GM18867 (cell line): ENCODE measurements at regions not wholly inside any gene's neighbourhood (a gene's known extent, or its start where the extent isn't known, plus 50 kb on each side); places are given as distances from the start of the nearest gene placed in this dataset.
"Not testable (repeated sequence)": the region's sequence is repeated elsewhere in the genome, so short reads cannot be mapped to it uniquely, and the experiment has no call there.

Source experiments
- ATAC-seq: cut with Tn5 transposase; IDR thresholded peaks from one replicate; pipeline ENCODE4 v1.9.1; 2021; ENCODE audit warnings: mild to moderate bottlenecking, moderate library complexity; ENCODE audit not compliant: unreplicated experiment

DNA sequence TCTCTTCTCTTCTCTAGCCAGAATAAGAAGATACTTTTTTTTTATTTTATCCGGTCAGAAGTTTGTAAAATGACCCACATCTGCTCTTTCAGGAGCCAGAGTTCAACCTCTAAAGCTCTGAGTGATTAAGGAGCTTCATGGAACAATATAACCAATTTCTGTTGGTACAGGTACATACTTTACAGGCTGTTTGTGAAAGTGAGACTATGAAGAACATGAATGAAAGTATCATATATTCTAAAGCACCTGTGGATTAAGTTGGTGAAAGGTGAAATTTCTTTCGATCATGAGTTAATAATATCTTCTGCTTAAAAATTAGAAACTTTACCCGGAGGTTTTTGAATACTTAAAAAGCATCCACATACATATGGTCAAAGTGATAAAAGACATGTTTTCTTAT lies 65.2 kb downstream of the DMRT2 start:
- ATAC-seq = no peak

DNA sequence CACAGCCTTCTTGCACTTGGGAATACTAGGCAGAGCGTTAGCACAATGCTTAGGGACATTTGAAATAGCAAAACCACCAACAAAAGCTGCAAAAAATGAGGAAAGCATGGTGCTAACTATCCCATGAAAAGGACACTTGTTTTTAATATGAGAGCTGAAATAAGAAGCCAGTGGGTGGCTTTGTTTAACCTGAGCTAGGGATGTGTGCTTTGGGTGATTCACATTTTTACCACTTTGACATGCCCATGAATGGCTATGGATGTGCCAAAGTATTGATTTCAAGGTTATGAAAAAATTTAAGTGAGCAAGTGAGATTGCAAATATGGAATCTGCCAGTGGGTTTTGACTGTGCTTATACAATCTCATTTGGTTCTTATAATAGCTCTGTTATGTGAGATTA lies 67.3 kb downstream of the DMRT2 start:
- ATAC-seq = no peak

DNA sequence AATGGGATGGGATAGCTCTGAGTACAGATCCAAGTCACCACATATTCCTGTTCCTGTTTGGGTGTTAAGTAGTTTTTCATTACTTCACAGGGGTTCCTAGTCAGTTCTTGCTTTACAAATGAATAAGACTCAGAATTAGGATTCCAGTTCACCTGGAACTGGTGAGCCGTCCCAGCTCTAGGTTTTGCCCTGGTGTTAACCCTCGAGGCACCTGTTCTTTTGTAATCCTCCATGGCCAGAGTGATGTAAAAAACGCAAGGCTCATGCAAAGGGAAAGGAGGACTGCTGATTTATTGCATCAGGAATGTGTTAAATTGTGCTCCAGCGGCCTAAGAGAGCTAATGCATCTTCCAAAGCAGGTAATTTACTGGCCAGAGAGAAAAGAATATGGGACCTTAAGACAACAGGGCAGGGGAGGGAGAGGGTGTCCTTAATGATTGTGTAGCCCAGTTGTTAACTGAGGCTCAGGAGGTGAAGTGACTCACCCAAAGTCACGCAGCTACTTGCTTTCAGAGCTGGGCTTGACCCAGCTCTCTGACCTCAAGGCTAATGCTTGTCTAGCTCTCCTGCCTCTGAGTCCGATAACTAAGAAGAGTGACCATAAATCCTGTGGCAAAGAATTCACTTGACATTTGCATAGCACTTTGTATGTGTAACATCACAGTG lies 70.5 kb downstream of the DMRT2 start:
- ATAC-seq = no peak

DNA sequence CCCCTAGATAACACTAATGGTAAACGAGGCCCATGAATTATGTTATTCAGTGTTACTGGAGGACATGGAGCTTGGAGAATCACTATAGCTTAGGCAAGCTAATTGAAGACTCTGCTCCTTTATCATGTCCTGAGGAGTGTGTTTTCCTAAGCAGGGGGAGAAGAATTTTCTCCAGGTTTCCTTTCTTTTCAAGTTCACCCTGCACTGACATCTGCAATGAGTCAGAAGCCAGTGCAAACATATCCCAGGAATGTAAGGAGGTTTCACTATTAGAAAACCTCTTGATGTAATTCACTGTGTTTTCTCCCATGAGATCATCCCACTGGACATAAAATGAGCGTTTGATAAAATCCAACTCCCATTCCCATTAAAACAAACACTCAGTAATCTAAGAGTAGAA lies 75.6 kb downstream of the DMRT2 start:
- no peak for ATAC-seq

DNA sequence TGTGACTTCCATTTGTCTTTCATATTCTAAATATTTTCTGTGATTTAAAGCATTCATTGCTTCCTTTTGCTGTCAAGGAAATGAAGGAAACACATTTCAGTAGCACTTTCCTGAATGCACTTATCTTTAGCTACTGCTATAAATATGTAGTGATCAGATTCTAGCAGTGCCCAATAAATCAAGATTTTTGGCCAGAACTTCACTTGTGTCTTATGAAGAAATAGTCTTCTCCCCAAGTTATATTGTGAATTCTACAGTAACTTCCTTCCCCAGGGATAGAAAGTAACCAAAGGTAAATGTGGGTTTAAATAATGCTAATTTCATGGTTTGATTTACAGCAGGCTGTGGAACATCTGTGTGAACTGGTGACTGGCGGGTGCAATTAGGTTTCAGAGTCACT lies 77.9 kb downstream of the DMRT2 start:
- ATAC-seq = no peak

DNA sequence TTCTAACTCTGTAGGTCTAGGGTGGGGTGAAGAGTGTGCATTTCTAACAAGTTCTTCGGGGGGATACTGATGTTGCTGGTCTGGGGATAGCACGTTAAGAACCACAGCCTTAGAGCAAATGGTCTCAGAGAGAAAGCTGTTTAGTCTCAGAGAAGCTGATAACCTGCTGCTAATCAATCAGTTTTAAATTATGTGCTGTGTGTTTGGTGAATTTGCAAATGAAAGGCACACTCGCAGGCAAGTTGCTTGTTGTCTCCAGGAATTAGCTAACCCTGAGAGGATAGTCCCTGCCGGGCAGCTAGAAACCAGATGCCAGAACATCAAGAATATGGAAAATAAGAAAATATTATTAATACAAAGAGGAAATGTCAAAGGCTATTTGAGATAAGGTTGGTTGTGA lies 79.2 kb downstream of the DMRT2 start:
- no peak for ATAC-seq

DNA sequence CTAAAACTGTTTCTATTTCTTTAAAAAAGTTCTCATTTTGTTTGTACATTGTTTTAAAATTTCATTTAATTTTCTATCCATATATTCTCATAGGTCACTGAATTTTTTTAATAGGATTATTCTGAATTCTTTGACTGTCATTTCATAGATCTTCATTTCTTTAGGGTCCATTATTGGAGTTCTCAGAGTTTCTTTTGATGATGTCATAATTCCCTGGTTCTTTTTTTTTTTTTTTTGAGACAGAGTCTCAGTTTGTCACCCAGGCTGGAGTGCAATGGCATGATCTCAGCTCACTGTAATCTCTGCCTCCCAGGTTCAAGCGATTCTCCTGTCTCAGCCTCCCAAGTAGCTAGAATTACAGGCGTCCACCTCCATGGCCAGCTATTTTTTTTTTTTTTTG lies 89.9 kb downstream of the DMRT2 start:
- ATAC-seq = no peak

DNA sequence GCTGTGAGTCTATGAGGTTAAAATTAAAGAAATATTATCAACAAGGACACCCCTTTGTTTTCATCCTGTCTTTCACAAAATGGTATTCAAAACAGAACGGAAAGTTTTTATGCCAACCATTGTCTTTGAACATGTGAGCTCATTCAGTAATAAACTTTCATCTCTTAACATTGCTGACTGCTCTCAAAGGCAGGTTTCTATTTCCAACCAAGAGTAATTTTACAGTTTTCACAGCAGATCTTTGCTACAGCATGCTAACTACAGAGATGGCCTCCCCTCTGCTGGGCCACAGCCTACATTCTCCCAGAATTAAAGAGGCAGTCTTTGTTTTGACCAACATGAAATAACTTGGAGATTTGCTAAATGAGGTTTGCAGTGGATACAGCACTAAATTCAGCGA lies 101.5 kb downstream of the DMRT2 start:
- no peak for ATAC-seq

DNA sequence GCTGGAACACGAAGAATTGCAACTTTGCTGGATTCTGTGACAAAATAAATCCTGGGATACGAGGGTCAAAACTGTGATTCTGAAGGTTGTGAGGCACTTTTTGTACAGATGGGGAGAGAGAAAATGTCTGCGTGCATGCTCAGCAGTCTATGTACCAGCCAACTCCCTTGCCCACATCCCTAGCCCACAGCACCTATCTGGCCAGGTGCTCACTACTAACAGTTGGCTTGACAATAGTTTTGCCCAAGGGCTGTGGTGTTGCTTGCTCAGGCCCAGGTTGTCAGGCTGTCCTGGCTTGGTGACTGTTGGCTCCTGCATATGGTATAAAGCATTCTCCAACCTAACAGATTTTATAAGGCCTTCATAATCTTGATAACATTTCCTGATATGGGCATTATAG lies 102.0 kb downstream of the DMRT2 start:
- no peak for ATAC-seq

DNA sequence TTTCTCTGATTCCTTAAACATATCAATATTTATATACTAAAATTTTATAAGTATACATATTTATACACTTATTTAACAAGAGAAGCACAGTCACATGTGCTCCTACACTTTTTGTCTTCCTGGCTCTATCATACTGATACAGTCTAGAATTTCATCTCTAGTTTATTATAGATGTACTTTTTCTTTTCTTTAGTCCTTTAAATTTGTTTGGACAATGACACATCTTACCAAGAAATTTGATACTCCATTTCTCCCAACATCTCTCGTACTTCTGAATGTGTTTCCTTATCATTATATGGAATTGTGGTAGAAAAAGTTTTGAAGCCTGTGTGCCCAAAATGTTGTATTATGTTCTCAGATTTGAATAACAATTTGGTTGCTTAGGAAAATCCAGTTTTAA lies 104.6 kb downstream of the DMRT2 start:
- no peak for ATAC-seq

DNA sequence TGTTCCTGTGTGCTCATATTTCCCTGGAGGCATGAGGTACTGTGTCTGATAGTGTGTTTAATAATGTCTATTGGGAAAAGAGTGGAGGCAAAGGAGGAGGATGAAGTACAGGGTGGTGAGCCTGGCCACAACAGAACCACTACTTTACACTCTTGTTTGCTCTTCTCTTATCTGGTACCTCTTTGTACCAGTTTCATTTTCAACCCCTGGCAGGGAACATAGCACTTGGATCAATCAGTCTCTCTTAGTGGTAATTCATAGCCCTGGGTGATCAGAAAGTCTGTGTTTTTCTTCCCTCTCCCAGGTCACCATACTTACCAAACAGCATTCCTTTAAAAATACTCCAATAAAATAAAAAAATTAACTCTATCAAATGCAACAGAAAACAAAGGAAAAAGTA lies 105.4 kb downstream of the DMRT2 start:
- no peak for ATAC-seq

DNA sequence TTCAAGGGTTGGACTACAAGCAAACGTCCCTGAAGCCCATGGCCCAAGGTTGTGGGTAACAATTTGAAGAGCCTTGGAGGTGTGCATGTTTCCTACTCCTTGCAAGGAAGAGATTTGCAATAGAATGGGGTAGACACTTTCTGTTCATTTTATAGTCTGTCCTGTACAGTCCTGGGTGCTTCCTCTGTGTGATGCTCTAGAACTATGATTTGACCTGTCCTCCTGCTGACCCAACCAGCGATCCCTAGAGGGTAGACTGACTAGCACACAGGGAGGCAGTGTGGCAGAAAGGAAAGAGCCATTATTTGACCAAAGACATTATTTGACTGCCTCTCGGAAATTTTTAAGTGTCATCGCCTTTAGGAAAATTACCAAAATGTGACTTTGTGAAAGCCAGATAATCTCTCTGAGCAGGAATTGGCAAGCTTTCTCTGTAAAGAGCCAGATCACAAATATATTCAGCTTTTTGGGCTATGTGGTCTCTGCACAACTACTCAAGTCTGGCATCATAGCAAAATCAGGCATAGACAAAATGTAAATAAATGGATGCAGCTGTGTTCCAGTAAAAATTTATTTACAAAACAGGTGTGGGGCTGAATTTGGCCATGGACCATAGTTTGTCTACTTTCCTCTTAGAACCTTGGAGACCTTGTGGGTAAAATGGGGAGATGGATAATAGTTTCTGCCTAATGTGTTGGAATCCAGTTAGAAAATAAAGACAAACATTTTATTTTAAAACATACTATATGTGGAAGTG lies 106.8 kb downstream of the DMRT2 start:
- no peak for ATAC-seq

DNA sequence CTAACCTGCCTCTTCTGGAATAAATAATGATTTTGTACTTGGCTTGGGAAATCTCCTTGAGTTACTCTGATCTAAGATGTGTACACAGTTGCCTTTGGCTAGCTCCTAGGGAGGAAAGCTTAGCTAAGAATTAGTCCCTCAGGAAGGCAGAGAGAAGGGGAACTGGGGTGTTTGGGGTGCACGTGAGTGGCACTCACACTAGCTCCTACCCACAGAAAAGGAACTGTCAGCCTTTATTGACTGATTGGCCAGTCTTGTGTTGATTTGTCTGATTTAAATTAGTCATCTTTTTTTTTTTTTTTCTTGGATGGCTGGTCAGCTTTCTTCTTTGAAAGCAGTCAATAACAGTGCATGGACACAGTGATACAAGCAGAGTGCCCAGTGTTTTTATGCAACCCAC lies 107.7 kb downstream of the DMRT2 start:
- ATAC-seq = no peak

DNA sequence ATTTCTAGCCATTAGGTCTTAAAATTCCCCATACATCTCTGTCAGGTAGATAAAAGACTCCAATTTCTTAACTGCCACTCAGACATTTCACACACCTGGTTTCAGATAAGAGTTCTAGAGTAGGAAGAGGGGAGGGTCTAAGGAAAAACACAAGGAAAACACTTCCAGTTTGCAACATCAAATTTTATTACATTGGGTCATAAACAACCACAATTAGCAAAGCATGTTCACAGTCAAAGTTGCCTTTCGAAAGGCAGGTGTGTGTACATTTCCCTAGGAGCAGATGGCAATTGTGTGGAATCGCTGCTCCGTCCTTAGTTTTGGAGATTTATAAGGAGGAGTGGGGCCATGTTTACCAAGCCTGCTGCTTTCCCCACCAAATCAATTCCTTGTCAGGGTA lies 120.8 kb downstream of the DMRT2 start:
- no peak for ATAC-seq

DNA sequence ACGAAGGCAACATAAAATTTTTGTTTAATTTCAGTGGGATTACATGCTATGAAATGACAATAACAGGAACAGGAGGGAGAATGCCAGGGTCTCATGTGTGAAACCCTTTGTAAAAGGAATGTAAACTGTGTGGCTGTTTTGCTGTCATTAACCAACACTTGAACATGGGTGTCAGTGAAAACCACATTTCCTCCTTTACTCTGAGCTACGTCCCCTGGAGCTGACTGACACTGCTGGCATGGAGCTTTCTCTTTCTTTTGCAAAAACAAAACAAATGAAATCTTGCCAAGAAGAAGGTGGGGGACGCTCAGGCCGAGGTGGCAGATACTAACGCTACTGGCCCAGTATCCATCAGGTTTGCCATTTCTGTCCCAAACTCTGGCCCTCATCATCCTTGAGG lies 121.4 kb downstream of the DMRT2 start:
- ATAC-seq = no peak

DNA sequence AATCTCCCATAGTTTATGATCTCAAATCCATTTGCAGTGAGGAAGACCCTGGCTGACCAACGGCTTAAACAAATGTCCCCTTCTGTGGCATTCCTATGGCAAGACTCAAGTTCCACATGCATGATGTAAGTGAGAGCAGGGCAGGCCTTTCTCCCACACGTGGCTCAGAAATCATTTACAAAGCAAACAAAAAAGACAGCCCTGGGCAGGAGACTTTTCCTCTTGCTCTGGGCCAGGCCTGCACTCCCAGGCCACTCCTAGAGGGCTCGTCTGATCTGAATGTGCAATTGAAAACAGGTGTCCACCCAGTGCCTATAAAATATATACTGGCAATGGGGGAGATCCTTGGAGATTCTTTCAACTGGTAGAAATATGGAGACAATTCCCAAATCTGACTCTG lies 123.1 kb downstream of the DMRT2 start:
- no peak for ATAC-seq

DNA sequence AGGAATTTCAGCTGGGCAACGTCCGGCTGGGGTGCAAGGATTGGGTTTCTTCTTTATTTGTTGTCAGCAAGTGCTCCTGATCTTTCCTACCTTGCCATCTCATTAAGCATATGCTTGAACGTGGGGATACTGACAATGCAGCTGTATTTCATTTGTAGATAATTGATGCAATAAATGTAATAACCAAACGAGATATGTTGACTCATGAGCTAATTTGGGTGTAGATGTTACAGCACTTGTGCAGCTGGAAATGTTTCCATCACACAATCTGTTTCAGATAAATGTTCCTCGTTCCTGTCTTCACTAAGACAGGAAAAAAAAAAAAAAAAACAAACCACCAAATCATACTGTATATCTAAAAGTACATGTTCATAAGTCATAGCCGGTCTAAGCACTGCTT lies 123.8 kb downstream of the DMRT2 start:
- ATAC-seq = no peak

DNA sequence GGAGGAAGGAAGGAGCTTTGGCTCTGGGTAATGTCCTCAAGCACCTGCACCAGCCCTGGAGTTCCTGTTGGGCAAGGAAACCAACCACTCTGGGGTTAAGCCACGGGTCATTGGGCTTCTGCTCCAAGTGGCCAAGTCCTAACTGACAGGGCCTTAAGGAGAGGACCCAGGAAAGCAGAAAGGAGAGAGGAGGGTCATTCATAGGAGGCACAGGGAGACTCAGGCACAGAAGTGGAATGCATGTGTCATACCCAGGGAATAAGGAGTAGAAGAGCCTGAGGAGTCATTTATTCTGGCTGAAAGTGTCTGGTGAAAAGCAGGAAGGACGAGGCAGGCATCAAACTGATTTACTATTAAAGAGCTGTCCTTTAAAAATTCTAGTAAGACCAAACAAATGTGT lies 129.2 kb downstream of the DMRT2 start:
- no peak for ATAC-seq

DNA sequence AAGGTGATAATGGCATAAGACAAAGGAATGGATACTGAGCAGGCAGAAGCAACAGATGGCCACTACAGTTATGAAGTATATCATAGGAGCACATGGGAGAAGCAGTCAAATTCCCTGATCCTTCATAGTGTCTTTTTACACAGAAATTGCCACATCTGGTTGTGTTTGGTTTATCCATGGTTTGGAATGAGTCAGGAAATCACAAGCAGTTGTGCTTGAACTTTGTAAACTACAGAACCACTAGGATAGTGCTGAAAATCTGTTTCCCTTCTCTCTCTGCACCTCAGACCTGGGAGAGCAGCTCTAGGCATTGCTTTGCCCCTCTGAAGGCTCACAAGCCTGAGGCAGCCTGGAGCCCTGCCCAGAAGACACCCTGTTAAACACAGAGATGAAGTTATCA lies 134.0 kb downstream of the DMRT2 start:
- no peak for ATAC-seq

DNA sequence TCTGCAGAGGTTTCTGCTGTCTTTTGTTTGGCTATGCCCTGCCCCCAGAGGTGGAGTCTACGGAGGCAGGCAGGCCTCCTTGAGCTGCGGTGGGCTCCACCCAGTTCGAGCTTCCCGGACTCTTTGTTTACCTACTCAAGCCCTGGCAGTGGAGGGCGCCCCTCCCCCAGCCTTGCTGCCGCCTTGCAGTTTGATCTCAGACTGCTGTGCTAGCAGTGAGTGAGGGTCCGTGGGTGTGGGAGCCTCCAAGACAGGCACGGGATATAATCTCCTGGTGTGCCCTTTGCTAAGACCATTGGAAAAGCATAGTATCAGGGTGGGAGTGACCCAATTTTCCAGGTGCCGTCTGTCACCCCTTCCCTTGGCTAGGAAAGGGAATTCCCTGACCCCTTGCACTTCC lies 137.0 kb downstream of the DMRT2 start:
- not testable (repeated sequence) for ATAC-seq

DNA sequence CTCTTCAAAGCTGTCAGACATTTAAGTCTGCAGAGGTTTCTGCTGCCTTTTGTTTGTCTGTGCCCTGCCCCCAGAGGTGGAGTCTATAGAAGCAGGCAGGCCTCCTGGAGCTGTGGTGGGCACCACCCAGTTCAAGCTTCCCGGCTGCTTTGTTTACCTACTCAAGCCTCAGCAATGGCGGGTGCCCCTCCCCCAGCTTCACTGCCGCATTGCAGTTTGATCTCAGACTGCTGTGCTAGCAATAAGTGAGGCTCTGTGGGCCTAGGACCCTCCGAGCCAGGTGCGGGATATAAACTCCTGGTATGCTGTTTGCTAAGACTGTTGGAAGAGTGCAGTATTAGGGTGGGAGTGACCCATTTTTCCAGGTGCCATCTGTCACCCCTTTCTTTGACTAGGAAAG lies 145.5 kb downstream of the DMRT2 start:
- not testable (repeated sequence) for ATAC-seq

DNA sequence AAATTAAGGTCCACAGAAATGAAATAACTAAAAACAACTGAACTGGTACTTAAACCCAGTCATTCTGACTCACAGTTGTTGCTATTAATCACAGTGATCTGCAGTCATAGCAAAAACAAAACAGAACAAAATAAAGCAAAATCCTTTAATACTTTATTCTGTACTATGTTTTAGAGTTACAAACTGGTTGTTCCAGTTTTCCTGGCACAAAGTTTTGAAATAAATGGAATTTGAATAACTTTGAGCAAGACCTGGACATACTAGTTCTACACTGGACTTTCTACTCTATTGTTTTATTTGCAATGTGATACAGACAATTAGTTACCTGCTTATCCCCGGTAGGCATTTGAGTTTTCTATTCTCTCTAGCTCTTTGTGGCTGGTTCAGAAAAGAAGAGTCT lies 147.9 kb downstream of the DMRT2 start:
- no peak for ATAC-seq

DNA sequence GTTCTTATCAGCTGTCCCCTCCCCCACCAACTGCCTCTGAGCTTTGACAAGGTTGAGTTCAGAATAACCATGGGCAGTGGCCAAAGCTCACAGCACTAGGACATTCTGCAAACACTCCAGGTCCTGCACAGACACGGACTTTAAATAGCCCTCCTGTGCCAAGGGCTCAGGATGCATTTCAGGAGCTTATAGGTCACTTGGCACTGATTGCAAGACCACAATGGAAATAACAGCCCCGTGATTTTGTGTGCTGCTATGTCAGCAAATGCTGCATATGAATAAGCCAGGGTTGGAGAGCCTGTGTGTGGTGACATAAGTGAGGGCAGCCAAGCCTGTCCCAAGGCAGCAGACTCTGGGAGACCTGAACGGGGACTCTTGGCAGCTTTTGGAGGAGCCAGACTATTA lies 150.7 kb downstream of the DMRT2 start:
- ATAC-seq = no peak
